ENCODE measurements at regions not wholly inside any gene's neighbourhood (a gene's known extent, or its start where the extent isn't known, plus 50 kb on each side); places are given as distances from the start of the nearest gene placed in this dataset.
"Not testable (repeated sequence)": the region's sequence is repeated elsewhere in the genome, so short reads cannot be mapped to it uniquely, and the experiment has no call there.

DNA sequence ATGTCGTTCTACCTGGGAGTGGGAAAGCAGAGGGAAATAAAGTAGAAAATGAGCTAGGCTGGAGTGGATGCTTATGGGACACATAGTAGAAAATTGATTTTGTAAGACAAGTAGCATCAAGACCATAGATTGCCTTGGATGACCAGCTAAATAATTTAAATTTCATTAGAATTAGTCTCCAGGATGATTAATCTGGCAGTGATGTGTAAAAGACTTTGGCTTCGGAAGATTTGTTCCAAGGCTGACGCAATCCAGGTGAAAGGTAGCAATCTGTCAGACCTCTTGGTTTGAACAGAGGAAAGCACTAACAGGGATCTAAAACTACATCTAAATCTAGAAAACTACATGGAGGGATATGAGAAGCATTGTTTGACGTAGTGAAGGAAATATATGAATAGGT is 236.5 kb downstream of the ARL4A start:
- TF ChIP-seq ZFX (IDR thresholded peaks at IDR 0.05; ENCODE audit: borderline replicate concordance) = no peak
- TF ChIP-seq, protein P1, sequence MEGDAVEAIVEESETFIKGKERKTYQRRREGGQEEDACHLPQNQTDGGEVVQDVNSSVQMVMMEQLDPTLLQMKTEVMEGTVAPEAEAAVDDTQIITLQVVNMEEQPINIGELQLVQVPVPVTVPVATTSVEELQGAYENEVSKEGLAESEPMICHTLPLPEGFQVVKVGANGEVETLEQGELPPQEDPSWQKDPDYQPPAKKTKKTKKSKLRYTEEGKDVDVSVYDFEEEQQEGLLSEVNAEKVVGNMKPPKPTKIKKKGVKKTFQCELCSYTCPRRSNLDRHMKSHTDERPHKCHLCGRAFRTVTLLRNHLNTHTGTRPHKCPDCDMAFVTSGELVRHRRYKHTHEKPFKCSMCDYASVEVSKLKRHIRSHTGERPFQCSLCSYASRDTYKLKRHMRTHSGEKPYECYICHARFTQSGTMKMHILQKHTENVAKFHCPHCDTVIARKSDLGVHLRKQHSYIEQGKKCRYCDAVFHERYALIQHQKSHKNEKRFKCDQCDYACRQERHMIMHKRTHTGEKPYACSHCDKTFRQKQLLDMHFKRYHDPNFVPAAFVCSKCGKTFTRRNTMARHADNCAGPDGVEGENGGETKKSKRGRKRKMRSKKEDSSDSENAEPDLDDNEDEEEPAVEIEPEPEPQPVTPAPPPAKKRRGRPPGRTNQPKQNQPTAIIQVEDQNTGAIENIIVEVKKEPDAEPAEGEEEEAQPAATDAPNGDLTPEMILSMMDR (IDR thresholded peaks at IDR 0.05) = no peak
- no peak overlapping the region for H3K27ac ChIP-seq

GRCh38 chr7:12926206-12926605 is 238.8 kb downstream of the ARL4A start:
- TF ChIP-seq, protein P1 (IDR thresholded peaks at IDR 0.05) = no peak
- TF ChIP-seq ZFX (IDR thresholded peaks at IDR 0.05; ENCODE audit: borderline replicate concordance) = no peak
- H3K27ac ChIP-seq = no peak overlapping the region

DNA sequence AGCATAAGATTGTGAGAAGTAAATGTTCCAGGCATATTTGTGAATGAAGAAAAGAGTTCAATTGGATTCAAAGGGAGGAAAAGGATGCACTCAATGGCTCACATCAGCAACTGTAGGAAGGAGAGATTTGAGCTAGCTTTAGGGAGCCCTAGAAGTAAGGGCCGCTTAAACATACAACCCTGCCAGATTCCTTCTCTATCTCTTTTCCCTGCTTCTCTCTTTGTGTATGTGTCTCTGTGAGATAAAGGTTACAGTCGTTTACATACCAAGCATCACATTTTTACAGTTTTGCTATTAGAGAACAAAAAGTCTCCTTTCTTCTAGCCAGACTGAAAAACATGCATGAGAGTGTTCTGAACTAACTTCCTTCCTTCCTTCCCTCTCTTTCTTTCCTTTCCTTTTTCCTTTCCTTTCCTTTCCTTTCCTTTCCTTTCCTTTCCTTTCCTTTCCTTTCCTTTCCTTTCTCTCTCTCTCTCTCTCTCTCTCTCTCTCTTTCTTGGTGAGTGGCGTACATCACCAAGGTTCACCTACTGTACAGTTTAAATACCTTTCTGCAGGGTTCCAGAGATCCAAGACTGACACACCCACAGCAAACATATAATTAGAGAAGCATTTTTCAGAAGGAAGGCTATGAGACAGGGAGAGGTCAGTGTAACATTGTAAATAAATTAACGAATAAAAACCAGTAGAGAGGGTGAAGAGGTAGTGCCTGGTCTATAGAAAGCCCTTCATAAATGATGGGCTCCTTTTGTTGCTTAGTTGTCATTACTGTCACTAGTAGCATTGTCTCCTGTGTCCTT is 240.4 kb downstream of the ARL4A start:
- H3K27ac ChIP-seq = no peak overlapping the region
- TF ChIP-seq, protein P1 (IDR thresholded peaks at IDR 0.05) = no peak
- TF ChIP-seq ZFX (IDR thresholded peaks at IDR 0.05; ENCODE audit: borderline replicate concordance) = no peak

- H3K27ac ChIP-seq = no peak overlapping the region
- TF ChIP-seq ZFX (IDR thresholded peaks at IDR 0.05; ENCODE audit: borderline replicate concordance) = no peak
- TF ChIP-seq, protein P1 (IDR thresholded peaks at IDR 0.05) = no peak
Observed at GRCh38 chr7:12929476-12930140, 242.2 kb downstream of the ARL4A start.

GRCh38 chr7:12930534-12930933 is 243.1 kb downstream of the ARL4A start:
- no peak overlapping the region for H3K27ac ChIP-seq
- TF ChIP-seq, protein P1 (IDR thresholded peaks at IDR 0.05) = no peak

GRCh38 chr7:12931465-12931864 is 244.0 kb downstream of the ARL4A start:
- H3K27ac ChIP-seq = not testable (repeated sequence)

DNA sequence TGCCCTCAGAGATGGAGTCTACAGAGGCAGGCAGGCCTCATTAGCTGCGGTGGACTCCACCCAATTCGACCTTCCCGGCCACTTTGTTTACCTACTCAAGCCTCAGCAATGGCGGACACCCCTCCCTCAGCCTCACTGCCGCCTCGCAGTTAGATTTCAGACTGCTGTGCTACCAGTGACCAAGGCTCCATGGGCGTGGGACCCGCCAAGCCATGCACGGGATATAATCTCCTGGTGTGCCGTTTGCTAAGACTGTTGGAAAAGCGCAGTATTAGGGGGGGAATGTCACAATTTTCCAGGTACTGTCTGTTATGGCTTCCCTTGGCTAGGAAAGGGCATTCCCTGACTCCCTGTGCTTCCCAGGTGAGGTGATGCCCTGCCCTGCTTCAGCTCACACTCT is 252.3 kb downstream of the ARL4A start:
- no peak for TF ChIP-seq ZFX (IDR thresholded peaks at IDR 0.05; ENCODE audit: borderline replicate concordance)
- TF ChIP-seq, protein P1 (IDR thresholded peaks at IDR 0.05) = no peak
- H3K27ac ChIP-seq = no peak overlapping the region

All from 22Rv1 (cell line).